HepG2 (cell line): ENCODE measurements at regions not wholly inside any gene's neighbourhood (a gene's known extent, or its start where the extent isn't known, plus 50 kb on each side); places are given as distances from the start of the nearest gene placed in this dataset.

ENCODE experiments used
- CEBPB ChIP-seq: IDR thresholded peaks from 2 replicates; pipeline ENCODE4 v1.6.1; 2011; ENCODE audit warnings: low read depth, low read length, improper control_type of control experiment, borderline replicate concordance
- CTCF ChIP-seq: sonication (generic); formaldehyde crosslinking; IDR thresholded peaks from 2 replicates; pipeline ENCODE4 v1.5.0; 2020; ENCODE audit warnings: mild to moderate bottlenecking, missing genetic modification reagents, moderate library complexity
- ELF3 ChIP-seq: IDR thresholded peaks from 2 replicates; pipeline ENCODE4 v1.6.1; 2016; ENCODE audit warnings: missing genetic modification reagents, missing compliant biosample characterization
- EZH2 ChIP-seq: conservative IDR thresholded peaks from 2 replicates; pipeline ENCODE4 v1.6.1; 2012; ENCODE audit warnings: mild to moderate bottlenecking, low read depth, low read length, moderate library complexity
- JUND ChIP-seq: sonication (generic); formaldehyde crosslinking; IDR thresholded peaks from 2 replicates; pipeline ENCODE4 v1.8.0; 2022; ENCODE audit warnings: mild to moderate bottlenecking, missing genetic modification reagents
- NFYB ChIP-seq: sonication (generic); formaldehyde crosslinking; IDR thresholded peaks from 2 replicates; pipeline ENCODE4 v1.4.0; 2020; ENCODE audit warnings: missing genetic modification reagents
- POLR2A ChIP-seq, 2 experiments: IDR thresholded peaks; 2 replicates each; pipeline ENCODE4 v1.6.1; 2011; ENCODE audit warnings: low read depth in 2 of 2, low read length in 2 of 2, mild to moderate bottlenecking in 1 of 2, moderate library complexity in 1 of 2; ENCODE audit not compliant: insufficient read depth in 1 of 2
- PREB ChIP-seq: sonication (generic); formaldehyde crosslinking; IDR thresholded peaks from 2 replicates; pipeline ENCODE4 v1.4.0; 2020; ENCODE audit warnings: missing genetic modification reagents
- RAD21 ChIP-seq: fragments of 450-650 bp; formaldehyde crosslinking; IDR thresholded peaks from 2 replicates; pipeline ENCODE4 v1.5.0; 2020; ENCODE audit warnings: mild to moderate bottlenecking
- TAF1 ChIP-seq: sonication (generic); formaldehyde crosslinking; IDR thresholded peaks from 2 replicates; pipeline ENCODE4 v1.4.0; 2020; ENCODE audit warnings: missing genetic modification reagents
- ZNF138 ChIP-seq: sonication (generic); formaldehyde crosslinking; IDR thresholded peaks from 2 replicates; pipeline ENCODE4 v1.5.0; 2020; ENCODE audit warnings: mild to moderate bottlenecking, low read depth, missing genetic modification reagents
- ZNF251 ChIP-seq: sonication (generic); formaldehyde crosslinking; IDR thresholded peaks from 2 replicates; pipeline ENCODE4 v1.9.0; 2021; ENCODE audit warnings: mild to moderate bottlenecking, missing genetic modification reagents
- ZNF720 ChIP-seq: sonication (generic); formaldehyde crosslinking; IDR thresholded peaks from 2 replicates; pipeline ENCODE4 v1.4.0; 2020; ENCODE audit warnings: missing genetic modification reagents

GRCh38 chr2:121886059-121886458 lies 130.6 kb downstream of the TSN start:
- TF ChIP-seq ELF3 (CRISPR knock-in tag) (no peak), NFYB (no peak), RAD21 (CRISPR knock-in tag) (no peak), ZNF251 (CRISPR knock-in tag) (no peak), CTCF (CRISPR knock-in tag) (no peak), POLR2A (IDR thresholded peaks at IDR 0.05; ENCODE audit: insufficient read depth in 1 of 2, low read depth in 2 of 2, low read length in 2 of 2) (no peak), CEBPB (no peak), ZNF138 (CRISPR knock-in tag) (no peak), JUND (CRISPR knock-in tag) (no peak), ZNF720 (CRISPR knock-in tag) (no peak), EZH2 (no peak), PREB (CRISPR knock-in tag) (no peak), TAF1 (CRISPR knock-in tag) (no peak)
